ENCODE measurements at regions not wholly inside any gene's neighbourhood (a gene's known extent, or its start where the extent isn't known, plus 50 kb on each side); places are given as distances from the start of the nearest gene placed in this dataset.

DNA sequence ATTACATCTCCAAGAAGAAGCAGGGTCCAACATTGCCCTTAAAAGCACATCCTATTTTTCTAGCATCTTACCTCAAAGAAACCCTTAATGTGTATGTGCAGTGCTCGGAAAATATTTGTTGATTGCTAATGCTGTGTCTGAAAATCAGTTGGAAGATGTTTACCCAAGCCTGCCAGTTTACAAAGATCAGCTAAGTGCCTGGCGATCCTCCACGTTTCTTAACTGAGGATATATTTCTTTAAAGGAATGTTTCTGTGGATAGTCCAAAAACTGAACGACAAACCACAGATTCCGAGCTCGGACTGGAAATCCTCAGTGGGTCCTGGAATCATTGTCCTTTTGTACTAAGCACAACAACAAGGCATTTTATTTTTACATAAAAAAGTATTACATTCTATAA lies 595.7 kb upstream of the ARID1B start:
- H3K79me1 ChIP-seq (ENCODE audit: low read depth in 1 of 2, low read length in 2 of 2), result no peaks in the 10 kb centered on the region
- no peak overlapping the region for H2BK5ac ChIP-seq (ENCODE audit: low read depth, low read length, poor library complexity, severe bottlenecking)
- H4K20me1 ChIP-seq (ENCODE audit: insufficient read depth, low read length), result no peaks in the 10 kb centered on the region
- H3K27me3 ChIP-seq (ENCODE audit: control insufficient read depth, insufficient read depth, low read length), result no peaks in the 10 kb centered on the region
- ChIA-PET POLR2A (ENCODE audit: unreplicated experiment) (no interaction called here), CTCF (interaction anchor here (0.7 kb wide), 1 partner anchor 28 kb away, joined by 4 read pairs; no protein-coding TSS in a partner anchor)
- no peak overlapping the region for H4K91ac ChIP-seq (ENCODE audit: insufficient read depth, low read depth, low read length)
- H2BK15ac ChIP-seq (ENCODE audit: low read depth, low read length), result no peak overlapping the region
- ATAC-seq (ENCODE audit: low read depth), result no peak
- dilution Hi-C loops (cut with HindIII; ENCODE audit: low sequenced_read_pairs, unreplicated experiment), result no loop called here
- no peak overlapping the region for H2AK5ac ChIP-seq (ENCODE audit: low read depth, low read length)
- H3K4me1 ChIP-seq (ENCODE audit: control insufficient read depth, insufficient read depth, low read length), result no peaks in the 10 kb centered on the region
- H3K4me2 ChIP-seq (ENCODE audit: low read depth, low read length), result no peak overlapping the region
- no peaks in the 10 kb centered on the region for H3K9me3 ChIP-seq (ENCODE audit: control insufficient read depth, insufficient read depth, low read length)
- no peak overlapping the region for H2AFZ ChIP-seq (replicated peaks; ENCODE audit: low read length, poor library complexity)
- H3K23ac ChIP-seq (ENCODE audit: low read depth, low read length), result no peak overlapping the region
- H4K5ac ChIP-seq (ENCODE audit: low read depth, low read length), result no peak overlapping the region
- no peak overlapping the region for H2BK20ac ChIP-seq (ENCODE audit: low read depth, low read length)
- H4K8ac ChIP-seq (ENCODE audit: low read depth in 2 of 2, low read length in 2 of 2), result no peak overlapping the region
- H3K4ac ChIP-seq (ENCODE audit: low read depth, low read length), result no peak overlapping the region
- no peak overlapping the region for H2AK9ac ChIP-seq (replicated peaks; ENCODE audit: low read depth, low read length, poor library complexity)
- H3K36me3 ChIP-seq (ENCODE audit: control insufficient read depth, insufficient read depth, low read length), result no peaks in the 10 kb centered on the region
- no peak for TF ChIP-seq NFE2L2 (IDR thresholded peaks at IDR 0.05; ENCODE audit: low read depth, low read length)
- no peak for TF ChIP-seq CTCF (conservative IDR thresholded peaks at IDR 0.05; ENCODE audit: low read depth, low read length)
- TF ChIP-seq POLR2A (IDR thresholded peaks at IDR 0.05; ENCODE audit: low read depth, low read length), result no peak
- no peak for TF ChIP-seq RAD21 (IDR thresholded peaks at IDR 0.05; ENCODE audit: low read length)
- no peak for TF ChIP-seq MXI1 (IDR thresholded peaks at IDR 0.05; ENCODE audit: borderline replicate concordance, low read depth, low read length)
- no peak for TF ChIP-seq CHD1 (IDR thresholded peaks at IDR 0.05; ENCODE audit: low read depth, low read length)
- TF ChIP-seq MAFK (IDR thresholded peaks at IDR 0.05; ENCODE audit: low read depth, low read length), result no peak
- TF ChIP-seq FOS (IDR thresholded peaks at IDR 0.05; ENCODE audit: low read depth, low read length), result no peak
- TF ChIP-seq BHLHE40 (IDR thresholded peaks at IDR 0.05; ENCODE audit: low read depth, low read length), result no peak
- H3K27ac ChIP-seq (ENCODE audit: insufficient read depth, low read length), result no peak overlapping the region
- intact Hi-C loops (cut with micrococcal nuclease), result no loop called here
- no peak for DNase-seq
- no peak overlapping the region for H3K9ac ChIP-seq (ENCODE audit: low read depth, low read length)
- WGBS, 2 experiments (ENCODE audit: extremely low coverage in 2 of 2, insufficient read length in 1 of 2), result no CpG with 5 or more reads among the region's 6 CpGs
- in situ Hi-C loops (cut with MboI; ENCODE audit: low sequenced_read_pairs), result no loop called here
- H3K9me1 ChIP-seq (ENCODE audit: insufficient read depth, low read length), result no peaks in the 10 kb centered on the region
- H2BK120ac ChIP-seq (ENCODE audit: low read depth, low read length), result no peak overlapping the region
- no peak overlapping the region for H3K56ac ChIP-seq (ENCODE audit: extremely low read depth, insufficient read depth, low read length)
- H3K14ac ChIP-seq (replicated peaks; ENCODE audit: low read depth, low read length), result no peak overlapping the region
- no peak overlapping the region for H3K4me3 ChIP-seq (ENCODE audit: insufficient read depth, low read depth, low read length)
- no TSS peak for BruUV-seq (replicated peaks)
- no peak overlapping the region for H3K18ac ChIP-seq (ENCODE audit: low read depth, low read length)
